SK-N-SH (cell line): ENCODE measurements at regions not wholly inside any gene's neighbourhood (a gene's known extent, or its start where the extent isn't known, plus 50 kb on each side); places are given as distances from the start of the nearest gene placed in this dataset.

Experiments used
- CTCF ChIA-PET: fragments of 300-600, 350-600 bp; formaldehyde crosslinking; extraction: SDS; loops from one replicate; lab custom pipeline; 2021; lab: Yijun Ruan, JAX
- POLR2A ChIA-PET: fragments of 350-600 bp; sonication (Branson Sonifier 250); formaldehyde crosslinking; extraction: SDS; loops from one replicate; lab custom pipeline; 2020; ENCODE audit warnings: antibody characterized with exemption, inconsistent platforms; lab: Yijun Ruan, JAX
- DNase-seq: peaks from one replicate; pipeline ENCODE4 v3.0.0; 2012
- H2AFZ ChIP-seq: fragments of 200-600 bp; sonication (generic); 2 replicates; pipeline ENCODE4 v1.8.1; 2016; ENCODE audit warnings: antibody characterized with exemption, mild to moderate bottlenecking, low read depth
- H3F3A ChIP-seq: fragments of 200-600 bp; sonication (generic); replicated peaks from 2 replicates; pipeline ENCODE3; 2016; ENCODE audit warnings: antibody characterized with exemption, mild to moderate bottlenecking; ENCODE audit not compliant: insufficient read depth
- H3K27ac ChIP-seq, 2 experiments: fragments of 200-500 bp in 1 of 2; fragments of 200-600 bp in 1 of 2; sonication (Bioruptor generic) in 1 of 2; sonication (generic), shearing (Covaris generic) in 1 of 2; 2 replicates each; pipeline versions ENCODE4 v1.5.1 to v1.6.1; 2014 to 2016; ENCODE audit warnings: low read depth in 2 of 2, inconsistent platforms in 1 of 2, low read length in 1 of 2, mild to moderate bottlenecking in 1 of 2, mixed read lengths in 1 of 2
- H3K27me3 ChIP-seq: fragments of 200-600 bp; sonication (generic), shearing (Covaris generic); 2 replicates; pipeline ENCODE4 v1.6.1; 2016; ENCODE audit warnings: mixed run types; ENCODE audit not compliant: insufficient read depth
- H3K36me3 ChIP-seq, 2 experiments: fragments of 200-500 bp in 1 of 2; fragments of 200-600 bp in 1 of 2; sonication (Bioruptor generic) in 1 of 2; sonication (generic) in 1 of 2; replicated peaks in 1 of 2; 2 replicates each; pipeline versions ENCODE3 to v1.5.1; 2014 to 2016; ENCODE audit warnings: low read length in 1 of 2, mild to moderate bottlenecking in 1 of 2; ENCODE audit not compliant: insufficient read depth in 2 of 2, control insufficient read depth in 1 of 2
- H3K4me1 ChIP-seq, 2 experiments: fragments of 200-500 bp in 1 of 2; fragments of 200-600 bp in 1 of 2; sonication (Bioruptor generic) in 1 of 2; sonication (generic), shearing (Covaris generic) in 1 of 2; 2 replicates each; pipeline versions ENCODE4 v1.5.1 to v1.6.1; 2014 to 2016; ENCODE audit warnings: low read depth in 1 of 2, low read length in 1 of 2, mixed run types in 1 of 2; ENCODE audit not compliant: insufficient read depth in 2 of 2, control insufficient read depth in 1 of 2
- H3K4me2 ChIP-seq: fragments of 200-600 bp; sonication (generic), shearing (Covaris generic); 2 replicates; pipeline ENCODE4 v1.6.1; 2017; ENCODE audit warnings: mixed run types
- H3K4me3 ChIP-seq, 2 experiments: fragments of 200-500 bp in 1 of 2; fragments of 200-600 bp in 1 of 2; sonication (Bioruptor generic) in 1 of 2; sonication (generic), shearing (Covaris generic) in 1 of 2; 2 replicates each; pipeline versions ENCODE4 v1.5.1 to v1.8.1; 2014 to 2016; ENCODE audit warnings: low read depth in 2 of 2, inconsistent platforms in 1 of 2, low read length in 1 of 2, mild to moderate bottlenecking in 1 of 2, mixed read lengths in 1 of 2, moderate library complexity in 1 of 2
- H3K79me2 ChIP-seq: fragments of 200-600 bp; sonication (generic); 2 replicates; pipeline ENCODE4 v1.8.1; 2017; ENCODE audit warnings: mild to moderate bottlenecking; ENCODE audit not compliant: insufficient read depth
- H3K9ac ChIP-seq: fragments of 200-600 bp; sonication (generic); 2 replicates; pipeline ENCODE4 v1.6.1; 2017; ENCODE audit warnings: mixed run types
- H3K9me2 ChIP-seq: fragments of 200-600 bp; sonication (generic); 2 replicates; pipeline ENCODE4 v1.6.1; 2017; ENCODE audit warnings: mixed run types
- H3K9me3 ChIP-seq: fragments of 200-600 bp; sonication (generic); 2 replicates; pipeline ENCODE4 v1.6.1; 2017; ENCODE audit warnings: mixed run types, mild to moderate bottlenecking, moderate library complexity
- H4K20me1 ChIP-seq: fragments of 200-600 bp; sonication (generic); 2 replicates; pipeline ENCODE4 v1.6.1; 2017; ENCODE audit warnings: mild to moderate bottlenecking, mixed run types; ENCODE audit not compliant: insufficient read depth
- CHD2 ChIP-seq: fragments of 150-350 bp; IDR thresholded peaks from 2 replicates; pipeline ENCODE4 v1.6.1; 2018; ENCODE audit warnings: low read length; ENCODE audit not compliant: partially characterized antibody
- ELF1 ChIP-seq: IDR thresholded peaks from 2 replicates; pipeline ENCODE4 v1.4.0; 2012
- EP300 ChIP-seq, 2 experiments: IDR thresholded peaks; 2 replicates each; pipeline versions ENCODE4 v1.4.0 to v1.6.1; 2012; ENCODE audit warnings: borderline replicate concordance in 1 of 2, low read depth in 1 of 2, low read length in 1 of 2
- FOSL2 ChIP-seq: IDR thresholded peaks from 2 replicates; pipeline ENCODE4 v1.4.0; 2012; ENCODE audit warnings: low read depth, mild to moderate bottlenecking, moderate library complexity, borderline replicate concordance
- FOXJ3 ChIP-seq: sonication (generic); formaldehyde crosslinking; IDR thresholded peaks from 2 replicates; pipeline ENCODE4 v1.5.1; 2020; ENCODE audit warnings: mild to moderate bottlenecking, missing genetic modification reagents
- GATA2 ChIP-seq: sonication (generic); formaldehyde crosslinking; IDR thresholded peaks from 2 replicates; pipeline ENCODE4 v1.5.0; 2020; ENCODE audit warnings: mild to moderate bottlenecking, missing genetic modification reagents
- MEF2A ChIP-seq: IDR thresholded peaks from 2 replicates; pipeline ENCODE4 v1.4.0; 2012; ENCODE audit warnings: low read depth, borderline replicate concordance
- MXI1 ChIP-seq: IDR thresholded peaks from 2 replicates; pipeline ENCODE4 v1.6.1; 2012; ENCODE audit warnings: mild to moderate bottlenecking, low read depth, low read length, improper control_type of control experiment
- RAD21 ChIP-seq: IDR thresholded peaks from 2 replicates; pipeline ENCODE4 v1.6.1; 2012; ENCODE audit warnings: mild to moderate bottlenecking, low read length
- RCOR1 ChIP-seq: fragments of 150-350 bp; IDR thresholded peaks from 2 replicates; pipeline ENCODE4 v1.6.1; 2017; ENCODE audit warnings: antibody characterized with exemption, low read length
- TCF12 ChIP-seq: IDR thresholded peaks from 2 replicates; pipeline ENCODE4 v1.4.0; 2012
- WGBS: methylation state at CpG from one replicate; pipeline ENCODE4 v1.1.6; 2017; ENCODE audit warnings: low lambda C conversion rate; 5-methylcytosine and 5-hydroxymethylcytosine counted together
- TF ChIP-seq, protein P1 (sequence below): IDR thresholded peaks from 2 replicates; pipeline ENCODE4; 2012
- TF ChIP-seq, protein P2 (sequence below): fragments of 150-350 bp; IDR thresholded peaks from 2 replicates; pipeline ENCODE4 v1.6.1; 2016; ENCODE audit warnings: mild to moderate bottlenecking, low read depth, low read length

DNA sequence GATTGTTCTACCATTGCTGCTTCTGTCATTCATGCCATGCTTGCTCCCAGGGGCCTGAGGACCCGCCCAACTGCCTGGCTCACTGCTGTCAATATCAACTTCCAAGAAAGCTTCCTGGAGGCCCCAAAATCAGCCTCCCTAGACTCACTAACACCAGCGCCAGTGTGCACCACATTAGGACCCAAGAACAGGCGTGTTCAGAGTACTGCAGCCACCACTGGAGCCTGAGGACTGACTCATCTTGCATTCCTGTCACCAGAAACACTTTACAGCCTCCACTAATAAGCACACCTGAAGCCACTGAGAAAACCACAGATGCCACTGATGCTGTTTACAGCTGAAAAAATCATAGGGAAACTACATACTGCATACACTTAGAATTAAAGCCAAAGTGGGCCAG lies 1284.3 kb downstream of the TYW1 start:
- Histone ChIP-seq H3K27me3 (no peaks in the 10 kb centered on the region), H3K9me3 (peaks cover 6% of the 10 kb centered on the region; the same call in 1 of the 2 replicates), H3K79me2 (no peaks in the 10 kb centered on the region), H3K9me2 (no peaks in the 10 kb centered on the region; the same call in 1 of the 2 replicates), H2AFZ (no peak overlapping the region), H3F3A (no peaks in the 10 kb centered on the region), H3K4me3 (no peak overlapping the region), H4K20me1 (no peaks in the 10 kb centered on the region), H3K4me1 (no peaks in the 10 kb centered on the region), H3K36me3 (no peaks in the 10 kb centered on the region), H3K4me2 (no peak overlapping the region), H3K9ac (no peak overlapping the region), H3K27ac (no peak overlapping the region)
- ChIA-PET CTCF (interaction anchor here (1.6 kb wide), 1 partner anchor 8 kb away, joined by 3 read pairs; no protein-coding TSS in a partner anchor), POLR2A (no interaction called here)
- TF ChIP-seq ELF1 (no peak), FOSL2 (no peak), MXI1 (no peak), MEF2A (no peak)
- TF ChIP-seq, protein P1, sequence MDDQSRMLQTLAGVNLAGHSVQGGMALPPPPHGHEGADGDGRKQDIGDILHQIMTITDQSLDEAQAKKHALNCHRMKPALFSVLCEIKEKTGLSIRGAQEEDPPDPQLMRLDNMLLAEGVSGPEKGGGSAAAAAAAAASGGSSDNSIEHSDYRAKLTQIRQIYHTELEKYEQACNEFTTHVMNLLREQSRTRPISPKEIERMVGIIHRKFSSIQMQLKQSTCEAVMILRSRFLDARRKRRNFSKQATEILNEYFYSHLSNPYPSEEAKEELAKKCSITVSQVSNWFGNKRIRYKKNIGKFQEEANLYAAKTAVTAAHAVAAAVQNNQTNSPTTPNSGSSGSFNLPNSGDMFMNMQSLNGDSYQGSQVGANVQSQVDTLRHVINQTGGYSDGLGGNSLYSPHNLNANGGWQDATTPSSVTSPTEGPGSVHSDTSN: no peak
- WGBS: 28% methylated on average over 2 of the region's 3 CpGs
- DNase-seq: no peak

DNA sequence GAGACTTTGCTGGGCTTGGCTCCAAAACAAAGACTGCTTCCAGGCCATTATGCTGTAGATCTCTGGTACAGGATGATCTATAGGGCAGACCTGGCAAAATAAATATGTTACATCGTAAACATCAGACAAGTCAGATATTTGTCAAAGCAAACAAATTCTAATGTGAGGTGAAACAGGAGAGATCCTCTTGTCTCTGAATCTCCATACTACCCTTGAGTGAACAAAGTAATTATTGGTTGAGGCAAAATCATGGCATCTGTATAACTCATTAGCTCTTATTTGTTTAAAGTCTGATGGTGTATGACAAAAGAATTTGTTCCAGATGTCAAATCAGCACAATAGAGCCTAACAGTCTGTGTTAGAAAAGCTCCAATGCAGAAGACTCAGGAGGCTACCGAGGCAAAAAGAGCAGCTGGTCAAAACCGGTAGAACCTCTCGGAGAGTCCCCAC lies 1291.5 kb downstream of the TYW1 start:
- no peak overlapping the region for H2AFZ ChIP-seq
- ChIA-PET CTCF (interaction anchor here (0.7 to 2.2 kb wide), 6 partner anchors 8 to 663 kb away, joined by 3 to 7 read pairs (median 3); no protein-coding TSS in a partner anchor), POLR2A (no interaction called here)

More for the DNA sequence above, 1291.5 kb downstream of the TYW1 start:
- Histone ChIP-seq H3K9ac (no peak overlapping the region), H3K4me3 (no peak overlapping the region), H3K36me3 (no peaks in the 10 kb centered on the region), H3K9me2 (no peaks in the 10 kb centered on the region; the same call in 1 of the 2 replicates), H3K27me3 (no peaks in the 10 kb centered on the region), H4K20me1 (no peaks in the 10 kb centered on the region), H3F3A (no peaks in the 10 kb centered on the region), H3K4me1 (peaks cover 0 to 5% of the 10 kb centered on the region in 2 experiments; a peak in 1 of 4 replicates), H3K27ac (peak overlapping the region in 1 of 2 experiments; percentile 86; a peak in 2 of 4 replicates), H3K9me3 (0 out of 2 replicates have a peak, but pooled peaks cover 4% of the 10 kb centered on the region), H3K4me2 (no peak overlapping the region), H3K79me2 (no peaks in the 10 kb centered on the region)
- TF ChIP-seq FOXJ3 (CRISPR knock-in tag) (peak; percentile 82), RCOR1 (peak; percentile 88), RAD21 (no peak), EP300 (IDR thresholded peaks at IDR 0.05; ENCODE audit: borderline replicate concordance in 1 of 2, low read depth in 1 of 2, low read length in 1 of 2) (peak in 1 of 2 experiments; percentile 97; a peak in 2 of 4 replicates), CHD2 (peak; percentile 81), GATA2 (CRISPR knock-in tag) (peak; percentile 92), TCF12 (peak; percentile 72; the same call in 1 of the 2 replicates)
- TF ChIP-seq, protein P2, sequence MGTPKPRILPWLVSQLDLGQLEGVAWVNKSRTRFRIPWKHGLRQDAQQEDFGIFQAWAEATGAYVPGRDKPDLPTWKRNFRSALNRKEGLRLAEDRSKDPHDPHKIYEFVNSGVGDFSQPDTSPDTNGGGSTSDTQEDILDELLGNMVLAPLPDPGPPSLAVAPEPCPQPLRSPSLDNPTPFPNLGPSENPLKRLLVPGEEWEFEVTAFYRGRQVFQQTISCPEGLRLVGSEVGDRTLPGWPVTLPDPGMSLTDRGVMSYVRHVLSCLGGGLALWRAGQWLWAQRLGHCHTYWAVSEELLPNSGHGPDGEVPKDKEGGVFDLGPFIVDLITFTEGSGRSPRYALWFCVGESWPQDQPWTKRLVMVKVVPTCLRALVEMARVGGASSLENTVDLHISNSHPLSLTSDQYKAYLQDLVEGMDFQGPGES: no peak
- peak; percentile 70 for DNase-seq
- 8% methylated on average over 4 of the region's 4 CpGs for WGBS
